ENCODE measurements at regions not wholly inside any gene's neighbourhood (a gene's known extent, or its start where the extent isn't known, plus 50 kb on each side); places are given as distances from the start of the nearest gene placed in this dataset.

DNA sequence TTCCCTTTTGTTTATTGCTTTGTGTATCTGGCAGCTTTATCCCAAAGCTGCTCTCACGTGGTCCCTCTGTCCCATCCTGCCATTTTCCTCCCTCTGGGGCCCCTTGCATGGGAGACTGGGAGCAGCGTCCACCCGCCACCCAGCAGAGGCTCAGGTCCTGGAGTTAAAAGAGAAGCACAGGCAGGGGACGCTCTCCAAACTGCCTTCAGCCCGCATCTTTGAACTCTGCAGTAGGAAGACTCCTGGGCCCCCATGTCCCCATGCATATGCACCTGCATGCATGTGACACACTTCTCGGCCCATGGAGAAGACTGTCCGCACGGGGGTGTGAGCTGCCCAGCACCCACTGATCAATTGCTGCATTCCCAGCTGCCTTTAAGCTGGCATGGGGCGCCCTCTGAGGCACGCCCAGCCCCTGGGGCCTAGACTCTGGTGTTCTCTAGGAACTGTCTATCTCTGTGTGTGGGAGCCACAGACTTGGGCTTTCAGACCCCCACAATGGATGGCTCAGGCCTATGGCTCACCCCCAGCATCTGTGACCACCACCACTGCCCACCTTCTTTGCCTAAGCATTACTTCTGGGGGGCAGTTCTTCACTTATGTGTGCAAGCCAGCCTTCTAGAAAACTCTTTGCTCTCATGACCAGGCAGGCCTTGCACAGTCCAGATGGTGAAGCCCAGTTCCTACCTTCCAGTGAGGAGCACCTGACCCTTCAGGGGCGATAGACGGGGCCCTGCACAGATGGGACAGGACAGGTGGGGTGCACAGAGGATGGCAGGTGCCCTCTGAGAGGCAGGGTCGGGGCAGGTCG lies 96.1 kb upstream of the DIO3 start:
- ChIA-PET POLR2A (no interaction called here), CTCF (ENCODE audit: low intra/inter-chr PET ratio, low total read pairs) (no interaction called here)
- Histone ChIP-seq H3K27me3 (ENCODE audit: control insufficient read depth in 1 of 2, insufficient read depth in 2 of 2, low read length in 2 of 2) (peaks cover 5 to 54% of the 10 kb centered on the region in 2 experiments; a peak in 4 of 5 replicates), H3K4me2 (ENCODE audit: low read depth, low read length) (no peak overlapping the region), H3K4me3 (replicated peaks in 1 of 3; ENCODE audit: insufficient read depth in 1 of 3, low read depth in 2 of 3, low read length in 3 of 3) (no peak overlapping the region), H3K79me2 (ENCODE audit: insufficient read depth, low read length) (no peaks in the 10 kb centered on the region), H2AFZ (ENCODE audit: low read length) (no peak overlapping the region), H3K4me1 (ENCODE audit: insufficient read depth, low read length) (peaks cover 13% of the 10 kb centered on the region), H3K36me3 (replicated peaks in 1 of 2; ENCODE audit: control insufficient read depth in 1 of 2, insufficient read depth in 2 of 2, low read length in 2 of 2) (no peaks in the 10 kb centered on the region), H4K20me1 (ENCODE audit: insufficient read depth, low read length) (no peaks in the 10 kb centered on the region), H3K9ac (ENCODE audit: insufficient read depth, low read depth, low read length) (no peak overlapping the region), H3K27ac (ENCODE audit: extremely low read length, insufficient read depth, low read length) (no peak overlapping the region), H3K9me3 (ENCODE audit: low read length) (no peaks in the 10 kb centered on the region)
- in situ Hi-C loops (cut with HindIII; ENCODE audit: extremely low pct_ligation_motif_present, low pct_unique_long_range_greater_than_20kb), result no loop called here
- FAIRE-seq, result no peak
- no TSS peak for BruUV-seq (replicated peaks)
- intact Hi-C loops (cut with micrococcal nuclease; ENCODE audit: unreplicated experiment), result no loop called here
- 62% methylated on average over 7 of the region's 14 CpGs for WGBS (ENCODE audit: low lambda C conversion rate)
- no peak for DNase-seq (ENCODE audit: low spot score)
- TF ChIP-seq, protein P1, sequence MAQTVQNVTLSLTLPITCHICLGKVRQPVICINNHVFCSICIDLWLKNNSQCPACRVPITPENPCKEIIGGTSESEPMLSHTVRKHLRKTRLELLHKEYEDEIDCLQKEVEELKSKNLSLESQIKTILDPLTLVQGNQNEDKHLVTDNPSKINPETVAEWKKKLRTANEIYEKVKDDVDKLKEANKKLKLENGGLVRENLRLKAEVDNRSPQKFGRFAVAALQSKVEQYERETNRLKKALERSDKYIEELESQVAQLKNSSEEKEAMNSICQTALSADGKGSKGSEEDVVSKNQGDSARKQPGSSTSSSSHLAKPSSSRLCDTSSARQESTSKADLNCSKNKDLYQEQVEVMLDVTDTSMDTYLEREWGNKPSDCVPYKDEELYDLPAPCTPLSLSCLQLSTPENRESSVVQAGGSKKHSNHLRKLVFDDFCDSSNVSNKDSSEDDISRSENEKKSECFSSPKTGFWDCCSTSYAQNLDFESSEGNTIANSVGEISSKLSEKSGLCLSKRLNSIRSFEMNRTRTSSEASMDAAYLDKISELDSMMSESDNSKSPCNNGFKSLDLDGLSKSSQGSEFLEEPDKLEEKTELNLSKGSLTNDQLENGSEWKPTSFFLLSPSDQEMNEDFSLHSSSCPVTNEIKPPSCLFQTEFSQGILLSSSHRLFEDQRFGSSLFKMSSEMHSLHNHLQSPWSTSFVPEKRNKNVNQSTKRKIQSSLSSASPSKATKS (CRISPR knock-in tag; IDR thresholded peaks at IDR 0.05), result no peak
- TF ChIP-seq SALL1 (CRISPR knock-in tag; IDR thresholded peaks at IDR 0.05) (no peak), ZNF329 (CRISPR knock-in tag; IDR thresholded peaks at IDR 0.05; ENCODE audit: low read depth) (no peak), ZNF672 (CRISPR knock-in tag; IDR thresholded peaks at IDR 0.05) (no peak), TRIM24 (CRISPR knock-in tag; IDR thresholded peaks at IDR 0.05) (no peak), SNAPC5 (CRISPR knock-in tag; IDR thresholded peaks at IDR 0.05; ENCODE audit: borderline replicate concordance) (no peak), FIP1L1 (IDR thresholded peaks at IDR 0.05; ENCODE audit: borderline replicate concordance, insufficient read depth, low read depth, low read length) (no peak), MED13 (CRISPR knock-in tag; IDR thresholded peaks at IDR 0.05) (no peak), ZNF816 (CRISPR knock-in tag; IDR thresholded peaks at IDR 0.05; ENCODE audit: borderline replicate concordance) (no peak), SRF (IDR thresholded peaks at IDR 0.05; ENCODE audit: low read depth, low read length) (no peak), ZNF556 (CRISPR knock-in tag; IDR thresholded peaks at IDR 0.05; ENCODE audit: borderline replicate concordance) (no peak)
- TF ChIP-seq, protein P2, sequence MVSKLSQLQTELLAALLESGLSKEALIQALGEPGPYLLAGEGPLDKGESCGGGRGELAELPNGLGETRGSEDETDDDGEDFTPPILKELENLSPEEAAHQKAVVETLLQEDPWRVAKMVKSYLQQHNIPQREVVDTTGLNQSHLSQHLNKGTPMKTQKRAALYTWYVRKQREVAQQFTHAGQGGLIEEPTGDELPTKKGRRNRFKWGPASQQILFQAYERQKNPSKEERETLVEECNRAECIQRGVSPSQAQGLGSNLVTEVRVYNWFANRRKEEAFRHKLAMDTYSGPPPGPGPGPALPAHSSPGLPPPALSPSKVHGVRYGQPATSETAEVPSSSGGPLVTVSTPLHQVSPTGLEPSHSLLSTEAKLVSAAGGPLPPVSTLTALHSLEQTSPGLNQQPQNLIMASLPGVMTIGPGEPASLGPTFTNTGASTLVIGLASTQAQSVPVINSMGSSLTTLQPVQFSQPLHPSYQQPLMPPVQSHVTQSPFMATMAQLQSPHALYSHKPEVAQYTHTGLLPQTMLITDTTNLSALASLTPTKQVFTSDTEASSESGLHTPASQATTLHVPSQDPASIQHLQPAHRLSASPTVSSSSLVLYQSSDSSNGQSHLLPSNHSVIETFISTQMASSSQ (IDR thresholded peaks at IDR 0.05; ENCODE audit: low read depth), result no peak
- TF ChIP-seq, protein P2 (CRISPR knock-in tag; IDR thresholded peaks at IDR 0.05; ENCODE audit: borderline replicate concordance), result no peak
- TF ChIP-seq, protein P3, sequence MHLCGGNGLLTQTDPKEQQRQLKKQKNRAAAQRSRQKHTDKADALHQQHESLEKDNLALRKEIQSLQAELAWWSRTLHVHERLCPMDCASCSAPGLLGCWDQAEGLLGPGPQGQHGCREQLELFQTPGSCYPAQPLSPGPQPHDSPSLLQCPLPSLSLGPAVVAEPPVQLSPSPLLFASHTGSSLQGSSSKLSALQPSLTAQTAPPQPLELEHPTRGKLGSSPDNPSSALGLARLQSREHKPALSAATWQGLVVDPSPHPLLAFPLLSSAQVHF (CRISPR knock-in tag; IDR thresholded peaks at IDR 0.05), result no peak
- no peak for ATAC-seq
